ENCODE measurements at regions not wholly inside any gene's neighbourhood (a gene's known extent, or its start where the extent isn't known, plus 50 kb on each side); places are given as distances from the start of the nearest gene placed in this dataset.

GRCh38 chr9:99556998-99557397 lies 264.7 kb upstream of the NR4A3 start:
- TF ChIP-seq CTCF (conservative IDR thresholded peaks at IDR 0.05; ENCODE audit: low read depth, low read length): no peak
- TF ChIP-seq EZH2 (IDR thresholded peaks at IDR 0.05; ENCODE audit: borderline replicate concordance, low read depth, low read length, poor library complexity, severe bottlenecking): no peak

Data from A673 (cell line).